Stimulated activated CD4-positive, alpha-beta T cell treated with anti-CD3 and anti-CD28 coated beads, Interleukin-2, amount 100 ng/mL, for 48 hours (primary cell): ENCODE measurements at regions not wholly inside any gene's neighbourhood (a gene's known extent, or its start where the extent isn't known, plus 50 kb on each side); places are given as distances from the start of the nearest gene placed in this dataset.

ENCODE experiments used
- DNase-seq, 2 donors: peaks; one replicate each; pipeline ENCODE4 v3.0.0-alpha.2; 2020

DNA sequence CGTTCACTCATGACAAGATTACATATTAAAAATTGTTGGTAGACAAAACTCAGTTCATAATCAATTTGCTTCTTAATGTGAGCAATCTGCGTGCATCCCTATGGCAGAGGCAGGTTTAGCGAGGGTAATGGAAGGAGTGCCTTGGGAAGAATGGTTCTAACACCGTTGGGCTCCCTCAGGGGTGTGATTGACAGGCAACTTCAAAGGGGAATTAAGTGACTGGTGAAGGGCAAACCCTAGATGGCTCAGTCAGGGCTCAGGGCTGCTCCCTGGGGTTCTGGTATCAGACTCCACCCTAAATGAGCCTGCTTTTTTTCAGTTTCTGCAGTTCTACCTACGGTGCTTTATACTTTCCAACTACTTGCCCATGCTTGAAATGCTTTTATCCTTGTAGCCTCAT is 419.5 kb upstream of the CELF4 start:
- DNase-seq: no peak

DNA sequence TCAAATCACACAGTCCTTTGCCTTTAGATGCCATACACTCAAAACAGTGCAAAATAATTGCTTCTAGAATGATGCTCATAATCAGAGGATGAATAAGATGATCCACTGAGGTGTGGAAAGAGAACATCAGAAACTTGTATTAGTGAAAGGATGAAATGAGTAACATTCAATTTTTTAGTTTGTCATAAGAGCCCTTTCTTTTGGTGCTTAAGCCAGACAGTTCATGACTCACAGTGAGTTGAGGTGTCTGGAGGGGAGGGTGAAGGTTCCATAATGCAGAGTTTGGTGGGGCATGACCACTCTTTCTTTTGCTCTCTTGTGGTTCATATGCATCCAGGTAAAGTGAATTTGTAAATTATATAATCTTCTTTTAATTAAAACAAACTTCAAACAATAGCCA is 415.0 kb upstream of the CELF4 start:
- no peak for DNase-seq

DNA sequence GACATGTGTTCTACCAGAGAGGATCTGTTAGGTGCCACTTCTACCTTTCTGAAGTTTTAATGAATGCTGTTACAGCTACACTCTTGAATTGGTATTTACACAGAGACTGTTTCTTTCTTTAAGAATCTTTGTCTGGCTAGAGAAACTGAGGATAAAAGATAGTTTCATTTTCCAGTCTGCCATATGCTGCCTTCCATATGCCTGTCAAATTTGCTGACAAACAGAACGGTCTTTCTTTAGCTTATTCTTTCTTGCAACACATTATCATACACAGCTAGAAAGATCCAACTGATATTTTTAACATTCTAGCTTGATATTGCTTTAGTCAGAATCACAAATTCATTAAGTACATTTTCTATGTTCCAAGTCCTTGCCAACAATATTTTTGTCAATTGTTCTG is 409.8 kb upstream of the CELF4 start:
- DNase-seq: no peak

DNA sequence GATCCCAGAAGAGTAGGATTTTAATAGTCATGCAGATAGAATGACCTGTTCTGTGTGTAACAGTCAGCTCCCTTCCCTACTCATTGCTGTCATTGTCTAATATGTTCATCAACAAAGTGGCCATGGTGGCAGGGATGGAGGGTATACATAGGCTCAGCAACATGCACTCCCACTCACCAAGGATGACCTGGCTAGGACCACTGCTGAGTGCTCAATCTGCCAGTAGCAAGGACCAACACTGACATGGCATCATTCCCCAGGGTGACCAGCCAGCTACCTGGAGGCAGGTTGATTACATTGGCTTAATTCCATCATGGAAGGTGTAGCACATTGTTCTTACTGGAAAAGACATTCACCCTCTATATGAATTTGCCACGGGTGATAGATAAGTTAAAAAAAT is 401.7 kb upstream of the CELF4 start:
- no peak for DNase-seq

DNA sequence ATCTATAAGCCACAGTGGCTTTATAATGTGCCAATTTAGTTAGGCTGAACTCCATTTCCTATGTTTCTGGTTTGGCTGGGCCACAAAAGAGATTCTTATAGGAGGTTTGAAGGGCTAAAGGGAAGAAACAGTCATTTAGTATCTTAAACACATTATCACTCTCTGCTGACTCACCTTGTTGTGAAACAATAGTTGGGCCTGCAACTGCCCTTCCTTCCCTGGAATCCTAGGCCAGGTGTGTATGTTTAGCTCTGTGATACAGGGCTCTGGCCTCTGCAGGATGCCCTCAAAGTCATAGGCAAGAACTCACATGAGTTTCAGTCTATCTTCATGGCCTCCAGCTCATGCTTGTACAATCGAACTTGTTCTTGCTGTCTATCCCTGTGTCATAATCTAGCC is 400.0 kb upstream of the CELF4 start:
- no peak for DNase-seq

DNA sequence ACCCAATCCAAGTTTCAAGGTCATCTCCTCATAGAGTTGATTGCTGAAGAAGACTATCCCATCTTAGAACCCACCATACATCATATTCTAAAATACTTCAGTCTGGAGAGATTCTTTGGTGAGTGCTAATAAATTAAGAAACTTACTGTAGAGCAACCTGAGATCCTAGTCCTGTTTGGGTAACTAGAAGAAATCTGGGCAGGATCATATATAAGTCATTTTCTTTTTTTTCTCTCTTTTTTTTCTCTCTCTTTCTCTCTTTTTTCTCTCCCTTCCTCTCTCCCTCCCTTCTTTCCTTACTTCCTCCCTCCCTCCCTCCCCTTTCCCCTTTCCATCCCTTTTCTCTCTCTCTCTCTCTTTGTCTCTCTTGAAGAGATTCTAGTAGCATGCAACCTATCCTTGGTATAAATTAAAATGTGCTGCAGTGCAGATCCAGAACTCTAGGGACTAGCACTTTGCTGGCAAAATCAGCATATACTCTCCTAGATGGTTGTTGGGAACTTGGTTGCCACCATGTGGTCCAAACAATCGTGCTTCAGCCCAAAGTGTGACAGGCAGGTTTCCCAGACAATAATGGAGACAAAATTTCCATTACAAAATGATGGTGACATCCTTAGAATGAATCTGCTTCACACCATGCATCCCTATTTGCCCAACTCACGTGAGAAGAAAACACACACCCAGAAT is 399.4 kb upstream of the CELF4 start:
- no peak for DNase-seq

DNA sequence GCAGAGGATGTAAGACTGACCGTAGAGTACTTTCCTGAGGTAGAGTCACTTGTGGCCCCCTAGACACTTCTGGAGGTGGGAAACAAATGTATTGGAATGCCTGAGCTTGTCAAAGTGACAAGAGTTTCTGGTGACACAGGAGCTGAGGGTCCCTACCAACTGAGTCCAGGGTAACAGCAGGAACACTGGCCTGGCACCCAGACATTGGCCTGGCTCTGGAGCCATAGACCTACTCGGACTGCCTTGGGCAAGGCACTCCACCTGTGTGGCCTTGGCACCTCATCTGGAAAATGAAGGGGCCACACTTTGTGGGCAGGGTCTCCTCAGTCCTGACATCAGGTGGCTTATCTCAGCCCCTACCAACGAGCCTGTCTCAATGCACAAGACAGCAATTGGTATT is 398.2 kb upstream of the CELF4 start:
- DNase-seq: no peak

DNA sequence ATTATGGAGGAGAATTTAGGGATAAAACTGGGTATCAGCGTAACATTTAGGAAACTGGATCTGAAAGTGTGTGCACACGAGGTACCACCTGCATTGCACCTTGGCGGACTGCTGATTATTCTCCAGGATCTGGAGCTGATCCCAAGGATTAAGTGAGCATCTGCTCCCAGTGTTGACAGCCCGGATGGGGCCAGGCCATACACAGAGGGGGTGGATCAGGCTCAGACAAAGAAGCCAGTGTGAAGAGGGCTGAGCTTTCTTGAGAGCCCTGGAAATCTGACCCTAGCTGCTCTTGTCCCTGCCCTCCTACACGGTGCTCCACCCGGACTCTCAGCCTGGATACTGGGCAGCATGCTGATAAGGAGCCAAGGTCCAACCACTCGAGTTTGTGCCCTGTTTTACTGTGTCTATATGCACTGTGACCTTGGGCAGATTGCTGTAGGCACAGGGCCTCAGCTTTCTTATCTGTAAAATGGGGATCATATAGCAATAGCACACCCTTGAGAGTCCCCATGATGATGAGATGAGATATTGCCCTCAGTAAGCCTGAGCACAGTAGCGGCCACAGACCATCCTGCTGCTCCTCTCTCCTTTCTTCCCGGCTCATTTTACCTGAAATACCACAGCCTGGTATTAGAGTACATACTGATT is 396.8 kb upstream of the CELF4 start:
- no peak for DNase-seq

DNA sequence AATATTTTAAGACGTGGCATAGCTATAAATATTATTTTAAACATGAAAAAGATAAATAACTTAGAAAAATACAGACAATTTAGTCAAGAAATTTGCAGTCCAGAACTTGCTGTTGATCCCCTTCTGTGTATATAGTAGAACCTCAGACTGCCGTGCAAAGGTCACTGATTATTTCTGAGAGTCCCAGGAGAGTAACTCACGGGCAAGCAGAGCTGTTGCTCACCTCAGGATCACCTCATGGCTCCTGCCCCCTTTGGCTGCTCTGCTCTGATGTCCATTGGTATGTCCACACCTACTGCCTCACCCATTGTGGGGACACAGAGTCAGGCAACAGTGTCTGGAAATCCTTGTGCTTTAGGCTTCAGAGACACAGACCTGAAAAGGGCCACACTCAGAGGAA is 392.9 kb upstream of the CELF4 start:
- no peak for DNase-seq

DNA sequence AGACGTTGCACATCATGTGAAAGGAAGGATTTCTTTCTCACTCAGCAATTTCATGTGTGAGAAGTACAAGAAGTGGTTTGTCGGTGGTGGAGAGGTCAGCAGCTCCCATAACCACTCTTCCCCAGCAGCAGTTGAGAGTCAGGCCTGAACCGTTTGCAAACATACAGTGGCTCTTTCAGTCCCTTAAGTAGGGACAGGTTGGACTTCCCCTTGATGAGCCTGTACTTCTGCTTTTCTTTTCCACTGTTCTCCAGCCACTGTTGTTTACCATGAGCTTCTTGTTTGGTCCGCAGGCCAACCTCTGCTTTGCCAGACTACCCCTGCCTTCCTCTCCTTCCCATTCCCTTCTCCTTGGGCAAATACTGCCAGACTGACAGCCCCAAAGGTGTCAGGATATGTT is 391.3 kb upstream of the CELF4 start:
- no peak for DNase-seq

DNA sequence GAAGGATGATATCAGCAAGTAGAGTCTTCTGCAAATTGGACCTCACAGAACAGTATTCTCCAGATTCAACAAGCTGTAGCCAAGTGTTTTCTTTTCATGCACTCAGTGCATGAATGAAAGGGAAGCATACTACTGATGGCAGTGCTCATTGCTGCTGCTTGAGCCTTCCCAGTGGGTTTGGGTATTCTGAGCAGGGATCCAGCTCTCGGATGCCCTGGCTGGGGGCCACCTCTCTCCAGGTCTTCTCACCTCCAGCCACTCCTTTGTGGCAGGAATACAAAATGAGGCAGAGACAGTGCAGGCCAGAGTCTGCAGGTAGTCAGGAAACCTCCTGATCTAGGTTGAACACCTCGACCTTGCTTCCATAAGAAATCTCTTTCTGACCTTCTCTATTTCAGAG is 390.4 kb upstream of the CELF4 start:
- DNase-seq: no peak

DNA sequence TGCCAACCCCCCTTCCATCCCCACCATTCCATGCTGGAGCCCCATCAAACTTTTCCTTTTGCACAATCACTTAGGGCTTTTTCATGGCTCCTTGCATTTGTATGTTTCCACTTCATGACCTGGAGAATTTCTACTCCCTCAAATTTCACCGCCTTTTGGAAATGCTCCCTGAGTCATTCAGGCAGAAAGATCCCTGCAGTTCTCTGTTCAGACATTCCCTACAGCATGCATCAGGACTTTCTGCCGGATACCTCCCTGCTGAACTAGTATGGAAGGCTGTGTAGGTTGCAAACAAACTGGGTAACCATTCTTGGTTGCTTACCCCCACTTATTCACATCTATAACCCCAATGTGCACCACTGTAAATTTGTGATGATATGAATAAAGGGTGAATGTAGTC is 389.6 kb upstream of the CELF4 start:
- DNase-seq: no peak

DNA sequence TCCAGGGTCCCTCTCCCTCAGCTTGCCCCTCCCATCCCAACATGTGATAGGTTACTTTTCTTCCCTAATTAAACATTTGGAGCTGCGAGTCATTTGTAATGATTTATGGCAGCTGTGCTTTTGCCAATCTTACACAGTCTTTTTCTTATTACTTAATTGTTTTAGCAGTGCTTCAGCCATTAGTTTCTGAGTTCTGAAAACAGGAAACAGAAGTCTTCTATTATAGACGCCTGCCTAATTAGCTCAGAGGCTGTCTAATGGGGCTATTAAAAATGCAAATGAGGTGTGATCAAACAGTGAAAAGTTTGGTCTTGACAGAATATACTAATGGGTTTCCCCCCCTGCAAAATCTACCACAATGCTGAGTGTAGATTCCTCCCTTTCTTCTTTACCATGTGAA is 388.3 kb upstream of the CELF4 start:
- DNase-seq: no peak

DNA sequence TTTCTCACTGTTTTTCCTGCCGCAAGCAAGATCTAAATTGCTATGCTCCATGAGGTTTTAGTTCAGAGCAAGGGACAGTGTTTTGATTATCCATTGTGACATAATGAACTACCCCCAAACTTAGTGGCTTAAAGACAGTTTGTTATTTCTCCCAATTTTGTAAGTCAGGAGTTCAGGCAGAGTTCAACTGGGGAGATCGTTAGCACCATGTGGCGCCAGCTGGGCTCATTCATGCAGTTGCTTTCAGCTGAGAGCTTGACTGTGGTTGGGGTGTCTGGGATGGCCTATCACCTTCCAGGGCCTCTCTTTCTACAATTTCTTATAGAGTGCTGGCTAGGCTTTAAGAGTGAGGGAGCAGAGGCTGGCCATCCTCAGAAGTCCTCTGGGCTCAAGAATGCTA is 382.9 kb upstream of the CELF4 start:
- no peak for DNase-seq

DNA sequence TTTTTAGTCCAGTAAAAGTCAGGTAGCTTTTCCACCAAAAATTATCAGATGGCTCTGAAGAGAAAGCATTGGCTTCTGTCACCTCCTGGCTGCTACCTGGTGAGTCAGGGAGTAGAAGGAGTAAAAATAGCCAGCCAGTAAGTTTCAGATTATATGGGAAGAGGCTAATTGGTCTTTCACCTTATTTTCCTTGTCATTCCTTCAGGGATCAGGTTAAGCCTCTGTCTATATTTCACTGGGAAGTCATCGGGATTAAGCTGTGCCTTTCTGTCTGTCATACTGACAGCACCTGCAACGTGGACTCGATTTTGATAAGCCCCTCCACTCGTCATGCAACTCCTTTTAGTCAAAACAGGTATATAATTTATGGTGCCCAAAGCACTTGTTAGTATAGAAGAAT is 380.7 kb upstream of the CELF4 start:
- no peak for DNase-seq

DNA sequence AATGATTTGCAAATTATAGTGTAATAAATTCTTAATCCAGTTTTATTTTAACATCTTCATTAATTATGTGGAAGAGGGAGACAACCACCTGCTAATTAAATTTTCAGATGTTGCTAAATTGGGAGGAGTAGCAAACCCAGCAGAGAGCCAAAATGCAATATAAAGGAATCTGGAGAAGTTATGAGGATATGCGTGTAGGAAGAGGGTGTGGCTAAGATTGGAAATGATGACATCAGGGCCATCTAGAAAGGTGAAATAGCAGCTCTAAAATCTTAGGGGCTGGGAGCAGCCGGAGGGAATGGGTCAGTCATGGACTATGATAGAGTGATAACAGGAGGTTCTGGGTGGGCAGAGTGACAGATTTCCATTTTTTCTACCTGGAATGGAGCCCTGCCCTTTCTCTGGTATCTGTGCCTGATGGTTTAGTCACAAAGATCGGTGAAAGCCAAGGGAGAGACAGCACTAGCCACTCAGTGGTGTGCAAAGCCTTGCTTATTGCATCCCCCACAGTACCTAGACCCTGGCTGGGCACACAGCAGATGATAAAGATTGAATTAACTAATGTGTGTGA is 379.2 kb upstream of the CELF4 start:
- no peak for DNase-seq

DNA sequence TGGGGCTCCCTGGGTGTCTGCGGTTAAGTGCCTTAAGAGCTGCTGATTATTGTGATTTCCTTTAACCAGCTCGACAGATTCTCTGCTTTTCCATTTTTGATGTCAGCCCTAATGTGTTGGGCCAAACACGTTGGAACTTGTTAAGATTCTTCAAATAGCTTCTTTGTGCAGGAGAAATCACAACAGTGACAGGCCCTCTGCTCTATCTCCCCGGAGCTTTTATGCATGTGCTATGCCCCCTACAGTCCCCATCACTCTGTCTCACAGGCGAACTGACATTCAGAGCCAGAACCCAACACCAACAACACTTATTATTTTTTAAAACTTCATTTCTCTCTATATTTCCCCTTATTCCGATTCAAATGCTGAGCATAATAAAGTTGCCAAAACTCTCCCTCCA is 371.7 kb upstream of the CELF4 start:
- no peak for DNase-seq

DNA sequence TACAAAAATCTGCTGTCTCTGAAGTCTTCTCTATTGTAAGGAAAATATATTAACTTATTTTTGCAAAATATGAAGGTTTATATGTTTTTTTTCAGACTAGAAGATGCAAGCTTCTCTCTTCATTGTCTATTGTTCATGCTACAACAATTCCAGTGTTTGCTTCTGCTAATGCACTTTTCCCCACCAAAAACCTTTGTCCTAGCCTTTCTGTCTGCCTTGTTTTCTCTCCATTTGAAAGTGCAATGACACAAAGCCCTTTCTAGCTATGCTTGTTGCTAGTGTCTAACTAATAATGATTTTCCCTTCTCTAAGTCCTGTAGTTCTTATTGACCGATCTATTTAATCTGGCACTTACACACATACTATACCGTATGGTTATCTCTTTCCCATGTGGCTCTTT is 369.5 kb upstream of the CELF4 start:
- no peak for DNase-seq

DNA sequence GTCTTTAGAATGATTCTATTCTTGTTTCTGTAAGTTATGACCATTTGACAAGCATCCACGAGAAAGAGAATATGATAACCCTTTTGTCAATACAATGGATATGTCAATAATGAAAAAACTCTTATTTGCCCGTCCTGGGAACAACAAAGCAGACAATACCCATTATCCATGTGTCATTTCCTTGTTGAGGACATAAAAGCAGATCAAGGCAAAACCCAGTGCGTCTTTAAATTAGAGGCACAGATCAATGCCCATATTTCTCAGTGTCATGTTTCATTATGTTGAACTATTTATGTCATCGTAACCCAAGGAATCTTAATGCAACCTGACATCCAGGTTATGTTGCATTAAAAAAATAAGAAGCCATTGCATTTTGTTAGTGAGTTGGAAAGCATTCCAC is 365.0 kb upstream of the CELF4 start:
- DNase-seq: no peak

DNA sequence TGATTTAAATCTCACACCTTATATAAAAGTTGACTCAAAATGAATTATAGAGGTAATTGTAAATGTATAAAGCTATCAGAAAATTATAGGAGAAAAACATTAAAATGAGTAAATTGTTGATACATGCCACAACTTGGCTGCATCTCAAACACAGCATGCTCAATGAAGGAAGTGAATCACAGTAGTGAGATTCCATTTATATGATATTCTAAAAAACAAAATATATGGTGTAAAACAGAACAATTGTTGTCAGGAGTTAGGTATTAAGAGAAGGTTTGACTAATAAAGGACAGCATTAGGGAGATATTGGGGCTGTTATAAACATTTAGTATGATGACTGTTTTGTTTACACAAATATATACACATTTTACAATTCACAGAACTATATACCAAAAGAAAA is 356.6 kb upstream of the CELF4 start:
- DNase-seq: no peak

DNA sequence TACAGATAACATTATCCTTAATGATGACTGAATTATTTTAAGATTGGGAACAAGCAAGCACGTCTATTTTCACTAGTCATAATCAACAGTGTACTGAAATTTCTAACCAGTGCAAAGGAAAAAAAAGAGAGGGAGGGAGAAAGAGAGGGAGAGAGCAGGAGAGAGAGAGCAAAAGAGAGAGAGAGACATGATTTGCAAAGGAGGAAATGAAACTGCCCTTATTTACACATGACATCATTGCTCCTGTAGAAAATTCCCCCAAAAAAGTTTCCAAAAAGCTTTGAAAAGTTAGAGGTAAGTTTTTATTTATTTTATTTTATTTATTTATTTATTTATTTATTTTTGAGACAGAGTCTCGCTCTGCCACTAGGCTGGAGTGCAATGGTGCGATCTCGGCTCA is 355.3 kb upstream of the CELF4 start:
- no peak for DNase-seq

DNA sequence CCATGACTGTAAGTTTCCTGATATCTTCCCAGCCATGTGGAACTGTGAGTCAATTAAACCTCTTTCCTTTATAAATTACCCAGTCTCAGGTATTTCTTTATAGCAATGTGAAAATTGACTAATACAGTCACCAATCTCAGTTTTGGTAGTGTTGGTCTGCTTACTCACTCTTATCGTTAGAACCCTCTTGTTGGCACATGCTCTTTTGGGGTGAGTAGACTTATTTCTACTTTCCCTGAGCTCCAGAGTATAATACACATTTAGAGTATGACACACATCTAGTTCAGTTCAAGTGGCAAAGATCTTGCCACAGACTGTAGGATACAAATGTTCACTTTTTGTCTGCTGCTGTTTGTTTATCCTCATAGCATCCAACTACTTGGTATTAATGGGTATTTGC is 347.5 kb upstream of the CELF4 start:
- no peak for DNase-seq

DNA sequence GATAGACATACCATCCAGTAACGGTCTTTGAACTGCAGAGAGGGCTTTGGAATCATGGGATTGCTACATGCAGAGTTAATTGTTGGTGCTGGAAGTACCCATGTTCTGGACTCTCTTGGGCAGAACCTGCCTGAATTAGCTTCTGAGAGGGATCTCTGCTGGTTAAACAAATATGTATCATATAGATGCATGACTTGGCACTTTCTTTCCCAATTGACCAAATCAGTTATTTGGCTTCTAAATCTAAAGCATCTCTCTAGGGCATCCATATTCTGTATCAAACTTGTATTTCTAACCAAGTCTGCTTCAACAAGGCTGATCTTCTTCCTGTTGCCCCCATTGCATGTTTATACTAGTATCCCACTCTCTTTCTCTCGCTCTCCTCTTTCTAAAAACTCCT is 336.7 kb upstream of the CELF4 start:
- DNase-seq: no peak

DNA sequence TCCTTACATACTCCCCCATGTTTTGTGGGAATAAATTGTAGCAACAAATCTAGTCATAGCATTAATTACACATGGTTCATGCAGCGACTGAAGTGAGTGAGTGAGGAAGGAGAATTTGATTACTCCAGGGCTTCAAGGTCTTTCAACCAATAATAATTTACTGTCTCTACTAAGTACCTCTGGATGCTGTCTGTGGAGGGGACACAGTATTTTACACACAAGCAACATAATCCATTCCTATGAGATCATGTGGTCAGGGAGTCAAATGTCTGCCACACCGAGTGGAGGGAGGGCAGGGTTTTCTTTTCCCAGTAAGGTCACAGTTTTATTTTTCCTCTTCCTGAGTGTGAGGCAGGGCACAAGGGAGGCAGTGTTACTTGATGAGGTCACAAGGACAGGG is 334.7 kb upstream of the CELF4 start:
- no peak for DNase-seq

DNA sequence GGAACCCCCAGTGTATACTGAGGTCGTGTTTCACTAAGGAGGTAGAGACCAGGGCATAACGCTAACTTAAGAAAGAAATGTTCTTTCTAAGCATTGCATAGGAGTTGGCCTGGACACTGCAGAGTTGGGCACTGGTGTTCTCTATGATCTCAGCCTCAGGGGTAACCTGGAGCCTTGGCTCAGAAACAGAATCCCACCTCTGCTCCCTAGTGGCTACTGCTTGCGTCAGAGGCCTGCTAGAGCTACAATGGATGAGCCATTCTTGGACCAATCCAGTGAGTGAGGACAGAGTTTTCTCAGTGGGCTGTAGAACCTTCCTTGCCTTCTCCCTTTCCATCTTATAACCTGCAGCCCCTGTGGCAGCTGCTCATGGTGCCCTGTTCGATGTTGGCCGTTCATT is 324.4 kb upstream of the CELF4 start:
- no peak for DNase-seq
